Left kidney (tissue), 1 donor: ENCODE measurements at regions not wholly inside any gene's neighbourhood (a gene's known extent, or its start where the extent isn't known, plus 50 kb on each side); places are given as distances from the start of the nearest gene placed in this dataset.
"Not testable (repeated sequence)": the region's sequence is repeated elsewhere in the genome, so short reads cannot be mapped to it uniquely, and the experiment has no call there.

Experiments
- DNase-seq: peaks from one replicate; pipeline ENCODE4 v3.0.0-alpha.2; 2013

- DNase-seq = no peak
Observed at GRCh38 chr21:28590026-28590425, 402.7 kb downstream of the LTN1 start.

- no peak for DNase-seq
Observed at GRCh38 chr21:28588997-28589396, 403.7 kb downstream of the LTN1 start.

GRCh38 chr21:28587748-28588147, 404.9 kb downstream of the LTN1 start:
- no peak for DNase-seq

GRCh38 chr21:28581976-28582375, 410.7 kb downstream of the LTN1 start:
- DNase-seq = no peak

GRCh38 chr21:28581311-28581731, 411.4 kb downstream of the LTN1 start:
- not testable (repeated sequence) for DNase-seq

- no peak for DNase-seq
Observed at GRCh38 chr21:28580585-28580984, 412.1 kb downstream of the LTN1 start.

- no peak for DNase-seq
Observed at GRCh38 chr21:28579986-28580550, 412.6 kb downstream of the LTN1 start.

GRCh38 chr21:28568692-28569091, 424.0 kb downstream of the LTN1 start:
- no peak for DNase-seq

GRCh38 chr21:28563933-28564332, 428.7 kb downstream of the LTN1 start:
- not testable (repeated sequence) for DNase-seq

- DNase-seq = no peak
Observed at GRCh38 chr21:28561772-28562171, 430.9 kb downstream of the LTN1 start.

GRCh38 chr21:28554660-28555475, 437.8 kb downstream of the LTN1 start:
- DNase-seq = no peak

GRCh38 chr21:28550057-28550825, 442.4 kb downstream of the LTN1 start:
- DNase-seq = no peak

GRCh38 chr21:28548291-28548690, 444.4 kb downstream of the LTN1 start:
- DNase-seq = no peak

- DNase-seq = no peak
Observed at GRCh38 chr21:28547766-28548165, 444.9 kb downstream of the LTN1 start.

- DNase-seq = no peak
Observed at GRCh38 chr21:28543975-28544374, 448.7 kb downstream of the LTN1 start.

GRCh38 chr21:28541371-28542112, 451.1 kb downstream of the LTN1 start:
- no peak for DNase-seq

- no peak for DNase-seq
Observed at GRCh38 chr21:28540514-28540913, 452.2 kb downstream of the LTN1 start.

GRCh38 chr21:28539623-28539988, 453.1 kb downstream of the LTN1 start:
- no peak for DNase-seq

- no peak for DNase-seq
Observed at GRCh38 chr21:28538987-28539622, 453.6 kb downstream of the LTN1 start.

GRCh38 chr21:28537371-28538079, 455.2 kb downstream of the LTN1 start:
- no peak for DNase-seq

- no peak for DNase-seq
Observed at GRCh38 chr21:28532446-28532845, 460.2 kb downstream of the LTN1 start.
